ENCODE measurements at regions not wholly inside any gene's neighbourhood (a gene's known extent, or its start where the extent isn't known, plus 50 kb on each side); places are given as distances from the start of the nearest gene placed in this dataset.

DNA sequence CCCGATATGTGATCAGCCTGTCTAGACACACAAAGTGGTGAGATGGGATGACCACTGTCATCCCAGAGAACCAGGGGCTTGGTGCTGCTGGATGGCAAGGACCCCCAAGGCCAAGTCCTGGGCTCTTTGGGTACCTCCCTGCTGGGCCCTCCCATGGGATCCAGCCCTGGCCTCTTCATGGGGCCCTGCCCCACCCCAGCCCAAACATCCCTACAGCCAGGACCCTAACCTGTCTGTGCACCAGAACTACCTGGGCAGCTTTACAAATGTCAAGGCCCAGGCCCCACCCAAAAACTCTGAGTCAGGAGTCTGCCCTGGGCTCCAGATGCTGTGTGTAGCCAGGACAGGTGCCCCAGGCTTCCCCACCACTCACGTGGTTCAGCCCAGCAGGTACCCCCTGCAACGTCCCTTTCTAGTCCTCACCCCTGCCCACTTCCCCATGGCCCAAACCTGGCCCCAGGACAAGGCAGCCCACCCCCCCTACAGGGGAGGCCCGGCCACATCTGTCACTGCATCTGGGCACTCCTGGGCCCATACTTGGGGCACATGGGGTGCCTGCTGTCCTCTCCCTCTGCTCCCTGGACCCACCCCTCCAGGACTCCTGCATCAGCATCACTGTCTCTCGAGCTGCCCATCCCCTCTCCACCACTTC, 233.5 kb downstream of the TUBA3C start:
- Histone ChIP-seq H3K9me3 (ENCODE audit: low read length) (no peaks in the 10 kb centered on the region), H3K9me2 (ENCODE audit: low read depth, low read length) (no peaks in the 10 kb centered on the region), H3K79me2 (ENCODE audit: insufficient read depth, low read length) (no peaks in the 10 kb centered on the region), H3K27ac (ENCODE audit: low read depth, low read length, poor library complexity, severe bottlenecking) (no peak overlapping the region), H3K36me3 (ENCODE audit: insufficient read depth, low read length) (no peaks in the 10 kb centered on the region), H3K4me2 (ENCODE audit: low read length) (no peak overlapping the region), H3F3A (ENCODE audit: insufficient read depth, low read length) (no peaks in the 10 kb centered on the region), H2AFZ (ENCODE audit: low read length) (no peak overlapping the region), H3K9ac (ENCODE audit: low read length) (no peak overlapping the region), H3K4me1 (ENCODE audit: insufficient read depth, low read length, severe bottlenecking) (no peaks in the 10 kb centered on the region), H4K20me1 (ENCODE audit: insufficient read depth, low read length) (no peaks in the 10 kb centered on the region), H3K4me3 (ENCODE audit: low read depth, low read length, poor library complexity, severe bottlenecking) (no peak overlapping the region), H3K27me3 (ENCODE audit: insufficient read depth, low read length) (no peaks in the 10 kb centered on the region)
- TF ChIP-seq, protein P1, sequence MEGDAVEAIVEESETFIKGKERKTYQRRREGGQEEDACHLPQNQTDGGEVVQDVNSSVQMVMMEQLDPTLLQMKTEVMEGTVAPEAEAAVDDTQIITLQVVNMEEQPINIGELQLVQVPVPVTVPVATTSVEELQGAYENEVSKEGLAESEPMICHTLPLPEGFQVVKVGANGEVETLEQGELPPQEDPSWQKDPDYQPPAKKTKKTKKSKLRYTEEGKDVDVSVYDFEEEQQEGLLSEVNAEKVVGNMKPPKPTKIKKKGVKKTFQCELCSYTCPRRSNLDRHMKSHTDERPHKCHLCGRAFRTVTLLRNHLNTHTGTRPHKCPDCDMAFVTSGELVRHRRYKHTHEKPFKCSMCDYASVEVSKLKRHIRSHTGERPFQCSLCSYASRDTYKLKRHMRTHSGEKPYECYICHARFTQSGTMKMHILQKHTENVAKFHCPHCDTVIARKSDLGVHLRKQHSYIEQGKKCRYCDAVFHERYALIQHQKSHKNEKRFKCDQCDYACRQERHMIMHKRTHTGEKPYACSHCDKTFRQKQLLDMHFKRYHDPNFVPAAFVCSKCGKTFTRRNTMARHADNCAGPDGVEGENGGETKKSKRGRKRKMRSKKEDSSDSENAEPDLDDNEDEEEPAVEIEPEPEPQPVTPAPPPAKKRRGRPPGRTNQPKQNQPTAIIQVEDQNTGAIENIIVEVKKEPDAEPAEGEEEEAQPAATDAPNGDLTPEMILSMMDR (IDR thresholded peaks at IDR 0.05; ENCODE audit: low read length), result no peak
- no peak for TF ChIP-seq EZH2 (IDR thresholded peaks at IDR 0.05; ENCODE audit: borderline replicate concordance, low read length)

DNA sequence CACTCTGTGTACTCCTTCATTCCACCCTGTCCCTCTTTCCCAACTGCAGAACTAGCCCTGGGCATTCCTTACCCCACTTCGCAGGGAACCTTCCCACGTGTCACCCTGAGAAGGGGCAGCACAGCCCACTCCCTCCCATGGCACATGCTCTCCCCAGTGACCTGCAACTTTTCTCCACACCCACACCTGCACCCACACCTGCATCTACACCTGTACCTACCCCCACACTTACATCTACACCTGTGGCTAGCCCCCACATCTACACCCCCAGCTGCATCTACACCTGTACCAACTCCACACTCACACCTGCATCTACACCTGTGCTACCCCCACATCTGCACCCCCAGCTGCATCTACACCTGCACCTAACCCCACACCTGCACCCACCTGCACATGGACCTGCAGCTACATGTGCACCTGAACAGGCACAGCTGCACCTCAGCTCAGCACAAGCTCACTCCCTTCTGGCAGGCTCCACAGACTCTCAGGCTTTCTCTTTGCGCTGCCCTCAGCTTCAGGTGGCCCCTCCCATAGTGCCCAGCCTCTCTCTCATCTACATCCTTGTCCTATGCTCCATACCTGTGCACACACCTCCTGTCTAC, 234.1 kb downstream of the TUBA3C start:
- Histone ChIP-seq H3F3A (ENCODE audit: insufficient read depth, low read length) (no peaks in the 10 kb centered on the region), H3K4me3 (ENCODE audit: low read depth, low read length, poor library complexity, severe bottlenecking) (no peak overlapping the region), H3K36me3 (ENCODE audit: insufficient read depth, low read length) (no peaks in the 10 kb centered on the region), H3K9ac (ENCODE audit: low read length) (no peak overlapping the region), H4K20me1 (ENCODE audit: insufficient read depth, low read length) (no peaks in the 10 kb centered on the region), H3K9me3 (ENCODE audit: low read length) (no peaks in the 10 kb centered on the region), H3K27me3 (ENCODE audit: insufficient read depth, low read length) (no peaks in the 10 kb centered on the region), H3K27ac (ENCODE audit: low read depth, low read length, poor library complexity, severe bottlenecking) (no peak overlapping the region), H2AFZ (ENCODE audit: low read length) (no peak overlapping the region), H3K9me2 (ENCODE audit: low read depth, low read length) (no peaks in the 10 kb centered on the region), H3K79me2 (ENCODE audit: insufficient read depth, low read length) (no peaks in the 10 kb centered on the region), H3K4me2 (ENCODE audit: low read length) (no peak overlapping the region), H3K4me1 (ENCODE audit: insufficient read depth, low read length, severe bottlenecking) (no peaks in the 10 kb centered on the region)
- TF ChIP-seq, protein P1 (IDR thresholded peaks at IDR 0.05; ENCODE audit: low read length), result no peak
- no peak for TF ChIP-seq EZH2 (IDR thresholded peaks at IDR 0.05; ENCODE audit: borderline replicate concordance, low read length)

DNA sequence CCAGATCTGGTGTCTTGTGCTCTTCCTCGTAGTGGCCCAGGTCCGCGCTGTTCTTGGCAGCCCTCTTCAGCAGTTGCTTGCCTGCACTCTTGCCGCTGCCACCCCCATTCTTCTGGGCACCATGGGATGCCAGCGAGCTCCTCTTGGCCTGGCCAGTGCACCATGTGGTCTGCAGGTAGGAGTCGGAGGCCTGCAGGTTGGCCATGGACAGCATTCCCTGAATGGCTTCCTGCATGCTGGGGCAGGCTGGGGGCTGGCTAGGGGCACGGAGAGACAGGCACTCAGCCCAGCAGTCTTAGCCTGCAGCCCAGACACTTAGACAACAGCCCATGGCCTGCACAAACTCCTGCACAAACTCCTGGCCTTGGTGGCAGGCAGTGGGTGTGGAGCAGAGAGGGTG, 234.9 kb downstream of the TUBA3C start:
- Histone ChIP-seq H3K4me3 (ENCODE audit: low read depth, low read length, poor library complexity, severe bottlenecking) (no peak overlapping the region), H3K79me2 (ENCODE audit: insufficient read depth, low read length) (no peaks in the 10 kb centered on the region), H3K36me3 (ENCODE audit: insufficient read depth, low read length) (no peaks in the 10 kb centered on the region), H3F3A (ENCODE audit: insufficient read depth, low read length) (no peaks in the 10 kb centered on the region), H3K9ac (ENCODE audit: low read length) (no peak overlapping the region), H2AFZ (ENCODE audit: low read length) (no peak overlapping the region), H4K20me1 (ENCODE audit: insufficient read depth, low read length) (no peaks in the 10 kb centered on the region), H3K27me3 (ENCODE audit: insufficient read depth, low read length) (no peaks in the 10 kb centered on the region), H3K4me2 (ENCODE audit: low read length) (no peak overlapping the region), H3K27ac (ENCODE audit: low read depth, low read length, poor library complexity, severe bottlenecking) (no peak overlapping the region), H3K9me3 (ENCODE audit: low read length) (no peaks in the 10 kb centered on the region), H3K4me1 (ENCODE audit: insufficient read depth, low read length, severe bottlenecking) (no peaks in the 10 kb centered on the region), H3K9me2 (ENCODE audit: low read depth, low read length) (no peaks in the 10 kb centered on the region)
- TF ChIP-seq, protein P1 (IDR thresholded peaks at IDR 0.05; ENCODE audit: low read length), result no peak
- no peak for TF ChIP-seq EZH2 (IDR thresholded peaks at IDR 0.05; ENCODE audit: borderline replicate concordance, low read length)
